Smooth muscle cell (in vitro differentiated cells): ENCODE measurements at regions not wholly inside any gene's neighbourhood (a gene's known extent, or its start where the extent isn't known, plus 50 kb on each side); places are given as distances from the start of the nearest gene placed in this dataset.

Experiments
- DNase-seq: peaks from one replicate; lab custom pipeline; 2025; ENCODE audit not compliant: unreplicated experiment; lab: John Stamatoyannopoulos, UW
- H2AFZ ChIP-seq: fragments of 200-600 bp; sonication (generic); 2 replicates; pipeline ENCODE4 v1.6.0; 2016; ENCODE audit warnings: antibody characterized with exemption, low read depth, mild to moderate bottlenecking
- H3F3A ChIP-seq: fragments of 200-600 bp; sonication (generic); 2 replicates; pipeline ENCODE4 v1.6.0; 2017; ENCODE audit warnings: antibody characterized with exemption, low read depth
- H3K27ac ChIP-seq: fragments of 200-600 bp; sonication (generic); 2 replicates; pipeline ENCODE4 v1.5.1; 2016; ENCODE audit warnings: low read depth, mild to moderate bottlenecking
- H3K27me3 ChIP-seq: fragments of 200-600 bp; sonication (generic); 2 replicates; pipeline ENCODE4 v1.6.1; 2016; ENCODE audit warnings: low read depth, mild to moderate bottlenecking
- H3K36me3 ChIP-seq: fragments of 200-600 bp; sonication (generic); 2 replicates; pipeline ENCODE4 v1.5.1; 2016; ENCODE audit warnings: low read depth
- H3K4me1 ChIP-seq: fragments of 200-600 bp; sonication (generic); 2 replicates; pipeline ENCODE4 v1.5.1; 2016; ENCODE audit warnings: low read depth
- H3K4me2 ChIP-seq: fragments of 200-600 bp; sonication (generic); 2 replicates; pipeline ENCODE4 v1.6.0; 2016; ENCODE audit warnings: mild to moderate bottlenecking
- H3K4me3 ChIP-seq: fragments of 200-600 bp; sonication (generic); 2 replicates; pipeline ENCODE4 v1.5.1; 2016; ENCODE audit warnings: mild to moderate bottlenecking
- H3K79me2 ChIP-seq: fragments of 200-600 bp; sonication (generic); 2 replicates; pipeline ENCODE4 v1.6.0; 2016; ENCODE audit warnings: low read depth, mild to moderate bottlenecking
- H3K9ac ChIP-seq: fragments of 200-600 bp; sonication (generic); 2 replicates; pipeline ENCODE4 v1.6.0; 2016; ENCODE audit warnings: low read depth
- H3K9me3 ChIP-seq: fragments of 200-600 bp; sonication (generic); replicated peaks from 2 replicates; pipeline ENCODE4 v1.5.1; 2016; ENCODE audit warnings: low read depth
- H4K20me1 ChIP-seq: fragments of 200-600 bp; sonication (generic); 2 replicates; pipeline ENCODE4 v1.6.0; 2016; ENCODE audit warnings: low read depth
- WGBS: methylation state at CpG from one replicate; pipeline ENCODE4 v1.1.7; 2016; ENCODE audit warnings: low lambda C conversion rate; 5-methylcytosine and 5-hydroxymethylcytosine counted together
- TF ChIP-seq, protein P1 (sequence below): fragments of 200-600 bp; sonication (generic); IDR thresholded peaks from 2 replicates; pipeline ENCODE4 v1.5.1; 2017; ENCODE audit warnings: borderline replicate concordance, mild to moderate bottlenecking, antibody characterized with exemption; ENCODE audit not compliant: insufficient read depth, poor library complexity, severe bottlenecking

DNA sequence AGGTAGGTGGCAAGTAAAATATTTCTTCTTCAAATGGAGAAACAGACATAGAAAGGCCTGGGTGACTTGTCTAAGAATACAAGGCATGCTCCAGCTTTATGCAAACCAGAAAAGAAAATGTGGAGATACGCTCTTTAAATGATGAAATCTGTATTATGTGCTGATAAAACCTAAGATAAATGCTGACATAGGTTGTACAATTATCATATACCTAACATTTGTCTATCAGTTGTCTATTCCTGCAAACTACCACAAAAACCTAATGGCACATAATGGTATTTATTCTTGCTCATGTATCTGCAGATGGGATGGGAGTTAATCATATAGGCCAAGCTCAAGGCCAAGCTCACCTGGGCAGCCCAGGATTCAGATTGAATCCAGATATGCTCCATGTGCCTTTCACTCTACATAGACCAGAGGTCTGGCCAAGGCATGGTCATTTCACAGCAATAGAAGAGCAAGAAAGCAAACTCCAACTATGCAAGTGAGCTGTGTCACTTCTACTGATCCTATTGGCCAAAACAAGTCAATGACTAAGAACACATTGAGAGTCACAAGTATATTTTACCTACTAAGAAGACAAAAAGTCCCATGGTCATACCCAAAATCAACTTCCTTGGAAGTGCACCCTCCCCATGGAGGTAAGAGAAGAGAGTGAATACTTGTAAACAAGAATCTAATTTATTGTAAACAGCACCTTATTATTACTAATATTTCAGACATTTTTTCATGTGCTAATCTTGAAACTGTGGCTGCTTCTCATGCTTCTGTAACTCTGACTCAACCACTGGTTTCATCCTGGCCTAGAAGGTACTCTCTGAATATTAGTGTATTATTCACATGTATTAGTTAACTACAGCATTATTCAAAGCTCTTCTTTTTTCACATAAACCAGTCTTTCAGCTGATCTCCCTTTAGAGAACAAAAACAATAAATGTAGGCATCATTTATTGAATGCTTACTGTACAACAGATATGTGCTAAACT is 270.7 kb upstream of the SOX9 start:
- Histone ChIP-seq H3K9ac (no peak overlapping the region), H2AFZ (no peak overlapping the region), H4K20me1 (no peaks in the 10 kb centered on the region), H3K79me2 (no peaks in the 10 kb centered on the region), H3K4me1 (peaks cover 4% of the 10 kb centered on the region), H3K27me3 (no peaks in the 10 kb centered on the region), H3K9me3 (no peaks in the 10 kb centered on the region), H3K4me3 (no peak overlapping the region), H3K36me3 (no peaks in the 10 kb centered on the region), H3F3A (no peaks in the 10 kb centered on the region), H3K4me2 (no peak overlapping the region), H3K27ac (no peak overlapping the region)
- DNase-seq, result no peak
- TF ChIP-seq, protein P1, sequence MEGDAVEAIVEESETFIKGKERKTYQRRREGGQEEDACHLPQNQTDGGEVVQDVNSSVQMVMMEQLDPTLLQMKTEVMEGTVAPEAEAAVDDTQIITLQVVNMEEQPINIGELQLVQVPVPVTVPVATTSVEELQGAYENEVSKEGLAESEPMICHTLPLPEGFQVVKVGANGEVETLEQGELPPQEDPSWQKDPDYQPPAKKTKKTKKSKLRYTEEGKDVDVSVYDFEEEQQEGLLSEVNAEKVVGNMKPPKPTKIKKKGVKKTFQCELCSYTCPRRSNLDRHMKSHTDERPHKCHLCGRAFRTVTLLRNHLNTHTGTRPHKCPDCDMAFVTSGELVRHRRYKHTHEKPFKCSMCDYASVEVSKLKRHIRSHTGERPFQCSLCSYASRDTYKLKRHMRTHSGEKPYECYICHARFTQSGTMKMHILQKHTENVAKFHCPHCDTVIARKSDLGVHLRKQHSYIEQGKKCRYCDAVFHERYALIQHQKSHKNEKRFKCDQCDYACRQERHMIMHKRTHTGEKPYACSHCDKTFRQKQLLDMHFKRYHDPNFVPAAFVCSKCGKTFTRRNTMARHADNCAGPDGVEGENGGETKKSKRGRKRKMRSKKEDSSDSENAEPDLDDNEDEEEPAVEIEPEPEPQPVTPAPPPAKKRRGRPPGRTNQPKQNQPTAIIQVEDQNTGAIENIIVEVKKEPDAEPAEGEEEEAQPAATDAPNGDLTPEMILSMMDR, result no peak
- WGBS, result 91% methylated on average over 1 of the region's 1 CpG

DNA sequence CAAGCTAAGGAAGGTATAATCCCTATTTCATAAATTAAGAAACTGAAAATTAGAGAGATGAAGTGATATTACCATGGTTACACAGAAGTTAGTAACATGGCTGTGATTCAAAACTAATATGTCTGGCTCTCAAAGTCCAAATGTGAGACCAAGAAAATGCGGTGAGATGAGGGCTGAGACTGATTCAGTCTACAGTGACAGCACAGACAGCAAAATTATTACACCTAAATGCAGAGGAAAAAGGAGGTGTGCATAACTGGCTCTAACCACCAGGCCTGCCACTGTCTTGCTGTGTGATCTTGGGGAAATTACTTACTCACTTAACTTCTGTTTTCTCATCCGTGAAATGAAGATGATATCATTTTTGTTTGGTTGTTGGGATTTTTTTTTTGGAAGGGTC is 270.0 kb upstream of the SOX9 start:
- TF ChIP-seq, protein P1, result no peak
- Histone ChIP-seq H3K4me2 (no peak overlapping the region), H3K4me1 (peaks cover 4% of the 10 kb centered on the region), H3K27me3 (no peaks in the 10 kb centered on the region), H3K27ac (no peak overlapping the region), H3K36me3 (no peaks in the 10 kb centered on the region), H4K20me1 (no peaks in the 10 kb centered on the region), H2AFZ (no peak overlapping the region), H3K4me3 (no peak overlapping the region), H3F3A (no peaks in the 10 kb centered on the region), H3K79me2 (no peaks in the 10 kb centered on the region), H3K9me3 (no peaks in the 10 kb centered on the region), H3K9ac (no peak overlapping the region)
- DNase-seq, result no peak
- WGBS, result 96% methylated on average over 2 of the region's 2 CpGs

DNA sequence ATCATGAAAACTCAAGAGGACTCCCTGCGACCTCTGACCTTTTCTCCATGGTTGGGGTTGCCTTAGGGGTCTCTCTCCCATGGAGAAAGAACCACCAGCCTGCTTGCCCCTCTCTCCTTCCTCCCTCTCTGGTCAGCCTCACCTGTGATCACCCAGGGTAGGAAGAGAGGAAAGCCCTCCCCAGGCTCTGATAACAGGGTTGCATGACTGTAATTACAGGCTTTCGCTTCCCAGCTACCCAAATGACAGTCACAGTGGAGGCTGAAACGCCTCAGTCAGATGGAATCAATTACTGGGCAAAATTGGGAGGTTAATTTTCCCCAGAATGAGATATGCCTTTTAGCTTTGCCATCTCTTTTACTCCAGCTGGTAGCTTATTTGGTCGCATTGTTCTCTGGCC is 265.8 kb upstream of the SOX9 start:
- Histone ChIP-seq H3K4me1 (peaks cover 4% of the 10 kb centered on the region), H3F3A (no peaks in the 10 kb centered on the region), H3K9ac (no peak overlapping the region), H3K27me3 (no peaks in the 10 kb centered on the region), H3K9me3 (no peaks in the 10 kb centered on the region), H3K4me2 (no peak overlapping the region), H3K4me3 (no peak overlapping the region), H4K20me1 (no peaks in the 10 kb centered on the region), H3K27ac (no peak overlapping the region), H3K36me3 (no peaks in the 10 kb centered on the region), H3K79me2 (no peaks in the 10 kb centered on the region), H2AFZ (no peak overlapping the region)
- WGBS, result 71% methylated on average over 4 of the region's 4 CpGs
- TF ChIP-seq, protein P1, result no peak
- no peak for DNase-seq

DNA sequence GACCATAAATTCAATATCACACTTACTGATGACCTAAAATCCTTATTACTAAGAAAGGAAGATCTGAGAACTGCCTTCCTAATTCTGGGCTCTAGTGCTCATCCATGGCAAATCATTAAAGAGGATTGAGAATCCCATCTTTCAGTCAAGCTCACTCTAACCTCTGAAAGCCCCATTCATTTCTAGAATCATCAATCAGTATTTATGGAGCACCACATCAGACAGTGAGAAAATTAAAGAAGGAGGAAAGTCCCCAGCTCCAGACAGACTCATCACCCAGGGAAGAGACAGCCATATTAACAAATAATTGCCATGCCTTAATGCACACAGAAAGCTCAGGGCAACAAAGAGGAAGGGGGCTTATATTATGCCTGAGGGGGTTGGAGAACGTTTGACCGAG is 256.1 kb upstream of the SOX9 start:
- Histone ChIP-seq H3K9ac (no peak overlapping the region), H3K79me2 (no peaks in the 10 kb centered on the region), H3K4me1 (peaks cover under 1% of the 10 kb centered on the region), H3K9me3 (no peaks in the 10 kb centered on the region), H2AFZ (no peak overlapping the region), H3K4me2 (no peak overlapping the region), H3K4me3 (no peak overlapping the region), H3K36me3 (no peaks in the 10 kb centered on the region), H3F3A (no peaks in the 10 kb centered on the region), H4K20me1 (no peaks in the 10 kb centered on the region), H3K27me3 (peaks cover 7% of the 10 kb centered on the region), H3K27ac (no peak overlapping the region)
- DNase-seq, result no peak
- 72% methylated on average over 2 of the region's 2 CpGs for WGBS
- TF ChIP-seq, protein P1, result no peak
